Esophagus muscularis mucosa (tissue), 4 donors: ENCODE measurements at regions not wholly inside any gene's neighbourhood (a gene's known extent, or its start where the extent isn't known, plus 50 kb on each side); places are given as distances from the start of the nearest gene placed in this dataset.
A peak's percentile ranks its signal among the peaks of the same experiment; 100 is the strongest.

ENCODE experiments used
- CTCF ChIP-seq, 3 experiments: fragments of 200-600 bp in 2 of 3; fragments of 450-650 bp in 1 of 3; sonication (generic) in 2 of 3; IDR thresholded peaks; one replicate each; pipeline ENCODE4 v1.5.1; 2017 to 2019; ENCODE audit warnings: antibody characterized with exemption in 3 of 3, mild to moderate bottlenecking in 2 of 3, moderate library complexity in 1 of 3
- EP300 ChIP-seq: sonication (generic); formaldehyde crosslinking; IDR thresholded peaks from one replicate; pipeline ENCODE4 v1.6.1; 2017; ENCODE audit warnings: antibody characterized with exemption
- POLR2A ChIP-seq: fragments of 450-650 bp; IDR thresholded peaks from one replicate; pipeline ENCODE4 v1.6.1; 2017; ENCODE audit warnings: antibody characterized with exemption, moderate library complexity, mild to moderate bottlenecking, low read depth

GRCh38 chr11:115869780-115870431, 365.7 kb upstream of the CADM1 start:
- TF ChIP-seq EP300: no peak
- peak in 1 of 3 experiments; percentile 14 for TF ChIP-seq CTCF (IDR thresholded peaks at IDR 0.05)
- TF ChIP-seq POLR2A: no peak
